Endothelial cell of umbilical vein (primary cell): ENCODE measurements at regions not wholly inside any gene's neighbourhood (a gene's known extent, or its start where the extent isn't known, plus 50 kb on each side); places are given as distances from the start of the nearest gene placed in this dataset.
"Not testable (repeated sequence)": the region's sequence is repeated elsewhere in the genome, so short reads cannot be mapped to it uniquely, and the experiment has no call there.

Experiments
- CTCF ChIP-seq, 2 donors: IDR thresholded peaks; 1 replicate in 1 of 2; 2 replicates in 1 of 2; pipeline ENCODE4 v1.5.1; 2011; ENCODE audit warnings: low read length in 2 of 2, mild to moderate bottlenecking in 2 of 2, moderate library complexity in 2 of 2, control low read depth in 1 of 2, inconsistent platforms in 1 of 2, low read depth in 1 of 2; ENCODE audit not compliant: insufficient read depth in 1 of 2; ENCODE audit errors: extremely low read depth in 1 of 2
- EZH2 ChIP-seq: IDR thresholded peaks from 2 replicates; pipeline ENCODE4 v1.6.1; 2012; ENCODE audit warnings: borderline replicate concordance, low read depth, mild to moderate bottlenecking, moderate library complexity, low read length, inconsistent platforms; ENCODE audit not compliant: severe bottlenecking

GRCh38 chr5:176061660-176062059 is 93.5 kb upstream of the THOC3 start:
- TF ChIP-seq EZH2; CTCF (IDR thresholded peaks at IDR 0.05; ENCODE audit: extremely low read depth in 1 of 2, insufficient read depth in 1 of 2, low read depth in 1 of 2, low read length in 2 of 2): not testable (repeated sequence)
